GM18498 (cell line): ENCODE measurements at regions not wholly inside any gene's neighbourhood (a gene's known extent, or its start where the extent isn't known, plus 50 kb on each side); places are given as distances from the start of the nearest gene placed in this dataset.

Experiments
- ATAC-seq: cut with Tn5 transposase; IDR thresholded peaks from one replicate; pipeline ENCODE4 v1.9.1; 2021; ENCODE audit warnings: mild to moderate bottlenecking, moderate library complexity; ENCODE audit not compliant: unreplicated experiment

GRCh38 chr14:83312511-83312910 is 1778.9 kb upstream of the SEL1L start:
- no peak for ATAC-seq

- ATAC-seq: no peak
Observed at GRCh38 chr14:83314764-83315163, 1781.1 kb upstream of the SEL1L start.

GRCh38 chr14:83316356-83316755 is 1782.7 kb upstream of the SEL1L start:
- no peak for ATAC-seq

GRCh38 chr14:83320837-83321236 is 1787.2 kb upstream of the SEL1L start:
- ATAC-seq: no peak

GRCh38 chr14:83331513-83331912 is 1797.9 kb upstream of the SEL1L start:
- ATAC-seq: no peak

- no peak for ATAC-seq
Observed at GRCh38 chr14:83342590-83342989, 1808.9 kb upstream of the SEL1L start.

GRCh38 chr14:83347874-83348273 is 1814.2 kb upstream of the SEL1L start:
- ATAC-seq: no peak

GRCh38 chr14:83355609-83356008 is 1822.0 kb upstream of the SEL1L start:
- ATAC-seq: no peak

GRCh38 chr14:83356080-83356479 is 1822.4 kb upstream of the SEL1L start:
- ATAC-seq: no peak

GRCh38 chr14:83372271-83372670 is 1838.6 kb upstream of the SEL1L start:
- ATAC-seq: no peak

GRCh38 chr14:83379436-83379835 is 1845.8 kb upstream of the SEL1L start:
- no peak for ATAC-seq

GRCh38 chr14:83384253-83384652 is 1850.6 kb upstream of the SEL1L start:
- ATAC-seq: no peak

- no peak for ATAC-seq
Observed at GRCh38 chr14:83395321-83395720, 1861.7 kb upstream of the SEL1L start.

- ATAC-seq: no peak
Observed at GRCh38 chr14:83416476-83416875, 1882.8 kb upstream of the SEL1L start.

GRCh38 chr14:83419420-83419819 is 1885.8 kb upstream of the SEL1L start:
- ATAC-seq: no peak

- no peak for ATAC-seq
Observed at GRCh38 chr14:83421711-83422110, 1888.1 kb upstream of the SEL1L start.

- ATAC-seq: no peak
Observed at GRCh38 chr14:83425138-83425537, 1891.5 kb upstream of the SEL1L start.

- no peak for ATAC-seq
Observed at GRCh38 chr14:83425706-83426105, 1892.1 kb upstream of the SEL1L start.

- no peak for ATAC-seq
Observed at GRCh38 chr14:83433618-83434017, 1900.0 kb upstream of the SEL1L start.

- ATAC-seq: no peak
Observed at GRCh38 chr14:83441801-83442200, 1908.1 kb upstream of the SEL1L start.

GRCh38 chr14:83455561-83455960 is 1921.9 kb upstream of the SEL1L start:
- no peak for ATAC-seq

- ATAC-seq: no peak
Observed at GRCh38 chr14:83461521-83461920, 1927.9 kb upstream of the SEL1L start.

GRCh38 chr14:83462759-83463158 is 1929.1 kb upstream of the SEL1L start:
- ATAC-seq: no peak
